ENCODE measurements at regions not wholly inside any gene's neighbourhood (a gene's known extent, or its start where the extent isn't known, plus 50 kb on each side); places are given as distances from the start of the nearest gene placed in this dataset.
"Not testable (repeated sequence)": the region's sequence is repeated elsewhere in the genome, so short reads cannot be mapped to it uniquely, and the experiment has no call there.

- H3K27ac ChIP-seq, result no peak overlapping the region
- H3K4me3 ChIP-seq, result no peak overlapping the region
- H3K4me1 ChIP-seq (ENCODE audit: control insufficient read depth in 1 of 2, low read depth in 2 of 2), result no peaks in the 10 kb centered on the region
- no peak for TF ChIP-seq CTCF (IDR thresholded peaks at IDR 0.05)
- no peak for DNase-seq (ENCODE audit: low spot score)
- H3K36me3 ChIP-seq, result no peaks in the 10 kb centered on the region
- no peaks in the 10 kb centered on the region for H3K9me3 ChIP-seq
- H3K27me3 ChIP-seq (replicated peaks; ENCODE audit: insufficient read depth), result no peaks in the 10 kb centered on the region
- ATAC-seq (ENCODE audit: insufficient number of reproducible peaks, low FRiP score, low read depth), result no peak
Observed at GRCh38 chr13:84784443-84785153, 902.3 kb upstream of the SLITRK1 start.

- Histone ChIP-seq H3K4me1 (ENCODE audit: control insufficient read depth in 1 of 2, low read depth in 2 of 2) (no peaks in the 10 kb centered on the region), H3K27ac (no peak overlapping the region), H3K4me3 (no peak overlapping the region), H3K27me3 (replicated peaks; ENCODE audit: insufficient read depth) (no peaks in the 10 kb centered on the region), H3K36me3 (no peaks in the 10 kb centered on the region), H3K9me3 (no peaks in the 10 kb centered on the region)
- no peak for ATAC-seq (ENCODE audit: insufficient number of reproducible peaks, low FRiP score, low read depth)
- TF ChIP-seq CTCF (IDR thresholded peaks at IDR 0.05), result no peak
- no peak for DNase-seq (ENCODE audit: low spot score)
Observed at GRCh38 chr13:84777316-84777715, 895.0 kb upstream of the SLITRK1 start.

- no peak overlapping the region for H3K27ac ChIP-seq
- no peak for DNase-seq (ENCODE audit: low spot score)
- TF ChIP-seq CTCF (IDR thresholded peaks at IDR 0.05), result no peak
- ATAC-seq (ENCODE audit: insufficient number of reproducible peaks, low FRiP score, low read depth), result no peak
- no peak overlapping the region for H3K4me3 ChIP-seq
- H3K27me3 ChIP-seq (replicated peaks; ENCODE audit: insufficient read depth), result no peaks in the 10 kb centered on the region
- no peaks in the 10 kb centered on the region for H3K36me3 ChIP-seq
- no peaks in the 10 kb centered on the region for H3K9me3 ChIP-seq
- no peaks in the 10 kb centered on the region for H3K4me1 ChIP-seq (ENCODE audit: control insufficient read depth in 1 of 2, low read depth in 2 of 2)
Observed at GRCh38 chr13:84776593-84776992, 894.3 kb upstream of the SLITRK1 start.

GRCh38 chr13:84775920-84776319, 893.6 kb upstream of the SLITRK1 start:
- H3K27me3 ChIP-seq (replicated peaks; ENCODE audit: insufficient read depth); H3K4me1 ChIP-seq (ENCODE audit: control insufficient read depth in 1 of 2, low read depth in 2 of 2); H3K27ac ChIP-seq; H3K4me3 ChIP-seq; ATAC-seq (ENCODE audit: insufficient number of reproducible peaks, low FRiP score, low read depth); H3K9me3 ChIP-seq; DNase-seq (ENCODE audit: low spot score); H3K36me3 ChIP-seq: not testable (repeated sequence)

GRCh38 chr13:84774111-84774510, 891.8 kb upstream of the SLITRK1 start:
- no peaks in the 10 kb centered on the region for H3K36me3 ChIP-seq
- DNase-seq (ENCODE audit: low spot score), result no peak
- no peak overlapping the region for H3K4me3 ChIP-seq
- H3K4me1 ChIP-seq (ENCODE audit: control insufficient read depth in 1 of 2, low read depth in 2 of 2), result no peaks in the 10 kb centered on the region
- H3K27ac ChIP-seq, result no peak overlapping the region
- H3K9me3 ChIP-seq, result no peaks in the 10 kb centered on the region
- TF ChIP-seq CTCF (IDR thresholded peaks at IDR 0.05), result no peak
- ATAC-seq (ENCODE audit: insufficient number of reproducible peaks, low FRiP score, low read depth), result no peak
- no peaks in the 10 kb centered on the region for H3K27me3 ChIP-seq (replicated peaks; ENCODE audit: insufficient read depth)

- Histone ChIP-seq H3K4me3 (no peak overlapping the region), H3K36me3 (no peaks in the 10 kb centered on the region), H3K27ac (no peak overlapping the region), H3K9me3 (no peaks in the 10 kb centered on the region), H3K27me3 (replicated peaks; ENCODE audit: insufficient read depth) (no peaks in the 10 kb centered on the region), H3K4me1 (ENCODE audit: control insufficient read depth in 1 of 2, low read depth in 2 of 2) (no peaks in the 10 kb centered on the region)
- DNase-seq (ENCODE audit: low spot score), result no peak
- no peak for ATAC-seq (ENCODE audit: insufficient number of reproducible peaks, low FRiP score, low read depth)
- TF ChIP-seq CTCF (IDR thresholded peaks at IDR 0.05), result no peak
Observed at GRCh38 chr13:84760956-84761355, 878.7 kb upstream of the SLITRK1 start.
